HG02610 (cell line): ENCODE measurements at regions not wholly inside any gene's neighbourhood (a gene's known extent, or its start where the extent isn't known, plus 50 kb on each side); places are given as distances from the start of the nearest gene placed in this dataset.
"Not testable (repeated sequence)": the region's sequence is repeated elsewhere in the genome, so short reads cannot be mapped to it uniquely, and the experiment has no call there.

Experiments used
- ATAC-seq: cut with Tn5 transposase; IDR thresholded peaks from one replicate; pipeline ENCODE4 v1.9.1; 2021; ENCODE audit warnings: mild to moderate bottlenecking, moderate library complexity; ENCODE audit not compliant: unreplicated experiment

DNA sequence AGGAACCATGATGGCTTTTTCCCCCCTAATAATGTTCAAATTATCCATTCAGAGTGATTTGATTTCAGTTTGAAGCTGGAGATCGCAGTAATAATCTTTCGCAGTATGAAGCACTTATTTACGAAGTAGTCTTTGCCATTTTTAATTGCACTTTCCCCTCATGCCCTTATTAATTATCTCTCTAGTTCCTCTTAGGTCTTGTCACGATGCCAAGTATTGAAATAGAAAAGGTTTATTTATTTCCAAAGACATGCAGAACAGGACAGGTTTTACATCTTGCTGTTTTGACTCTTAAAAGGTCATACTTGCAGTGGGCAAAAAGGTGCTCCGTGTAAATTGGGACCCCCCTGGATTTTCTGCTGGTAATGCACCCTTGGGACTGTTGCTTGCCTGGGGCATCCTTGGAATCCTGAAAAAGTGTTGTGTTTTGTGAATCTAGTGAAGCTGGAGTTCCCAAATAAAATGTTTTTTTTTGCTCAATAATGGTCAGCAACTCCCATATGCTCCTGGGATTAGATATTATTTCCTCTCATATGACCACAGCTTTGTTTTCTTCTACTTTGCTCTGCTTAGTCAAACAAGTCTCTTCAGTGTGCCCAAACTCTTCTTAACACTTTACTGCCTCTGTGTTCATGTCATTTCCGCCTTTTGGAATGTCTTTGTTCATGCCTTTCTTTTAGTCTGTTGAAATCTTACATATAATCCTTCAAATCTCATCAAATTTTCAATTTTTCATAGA, 278.3 kb downstream of the TMEM38B start:
- no peak for ATAC-seq

- ATAC-seq, result no peak
Measured at GRCh38 chr9:105973951-105974351, 279.6 kb downstream of the TMEM38B start.

GRCh38 chr9:105975886-105976645, 281.7 kb downstream of the TMEM38B start:
- no peak for ATAC-seq

DNA sequence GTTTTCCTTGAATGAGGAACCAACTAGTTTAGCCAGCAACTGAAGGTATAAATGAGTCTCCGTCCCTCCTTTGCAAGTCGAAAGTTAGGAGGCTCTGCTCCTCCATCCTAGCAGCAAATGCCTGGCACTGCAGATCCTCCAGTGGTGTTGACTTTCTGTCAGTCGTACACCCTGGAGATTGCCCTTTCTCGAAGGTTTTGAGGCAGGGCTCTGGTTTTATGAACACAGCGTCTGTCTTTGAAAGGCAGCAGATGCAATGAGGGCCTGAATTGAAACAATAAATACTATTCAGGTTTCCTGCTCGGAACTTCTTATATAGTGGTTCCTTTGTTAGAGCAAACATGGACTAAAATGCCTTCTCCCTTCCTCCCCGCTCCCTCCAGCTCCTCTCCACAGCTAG, 284.0 kb downstream of the TMEM38B start:
- ATAC-seq, result no peak

- ATAC-seq, result no peak
Measured at GRCh38 chr9:105978826-105979225, 284.5 kb downstream of the TMEM38B start.

DNA sequence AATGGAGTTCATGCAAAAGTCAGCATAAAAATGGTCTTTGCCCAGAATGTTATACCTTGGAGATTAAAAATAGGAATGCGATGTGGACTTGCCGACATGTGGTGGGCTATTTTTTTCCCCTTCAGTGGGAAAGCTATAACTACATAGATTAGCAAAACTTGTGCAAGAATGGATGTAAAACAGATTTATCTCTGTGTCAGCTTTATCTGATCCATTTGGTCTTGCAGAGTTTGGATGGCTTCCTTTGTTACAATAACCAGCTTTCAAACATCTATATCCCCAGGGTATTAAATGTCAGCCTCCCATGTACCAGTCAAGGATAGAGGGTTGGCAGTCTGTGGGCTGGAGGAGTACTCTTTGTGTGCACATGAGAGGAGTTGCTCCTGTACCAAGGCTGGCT, 284.9 kb downstream of the TMEM38B start:
- ATAC-seq, result no peak

DNA sequence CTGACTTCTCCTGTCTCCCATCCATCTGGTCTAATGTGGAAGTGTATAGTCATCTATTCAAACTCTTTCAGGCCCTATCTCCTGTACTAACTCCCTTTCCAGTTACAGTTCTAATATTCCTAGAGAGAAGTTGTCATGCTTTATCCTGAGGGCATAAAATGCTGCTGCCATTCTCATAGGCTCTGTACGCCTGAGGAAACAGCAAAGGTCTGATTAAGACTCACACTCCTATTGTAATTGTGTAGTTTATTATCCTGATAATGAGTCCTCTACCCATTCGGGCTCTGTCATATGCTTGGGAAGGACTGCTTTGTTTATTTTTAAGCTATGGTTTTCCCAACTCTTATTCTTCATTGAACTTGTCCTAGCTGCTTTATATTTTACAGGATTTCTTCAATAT, 290.4 kb downstream of the TMEM38B start:
- ATAC-seq, result no peak

- ATAC-seq, result no peak
Measured at GRCh38 chr9:105993116-105993854, 298.9 kb downstream of the TMEM38B start.

GRCh38 chr9:105993921-105994715, 299.8 kb downstream of the TMEM38B start:
- ATAC-seq, result no peak

GRCh38 chr9:105994970-105995369, 300.6 kb downstream of the TMEM38B start:
- ATAC-seq, result peak; percentile 49

GRCh38 chr9:106017198-106017740, 322.9 kb downstream of the TMEM38B start:
- no peak for ATAC-seq

DNA sequence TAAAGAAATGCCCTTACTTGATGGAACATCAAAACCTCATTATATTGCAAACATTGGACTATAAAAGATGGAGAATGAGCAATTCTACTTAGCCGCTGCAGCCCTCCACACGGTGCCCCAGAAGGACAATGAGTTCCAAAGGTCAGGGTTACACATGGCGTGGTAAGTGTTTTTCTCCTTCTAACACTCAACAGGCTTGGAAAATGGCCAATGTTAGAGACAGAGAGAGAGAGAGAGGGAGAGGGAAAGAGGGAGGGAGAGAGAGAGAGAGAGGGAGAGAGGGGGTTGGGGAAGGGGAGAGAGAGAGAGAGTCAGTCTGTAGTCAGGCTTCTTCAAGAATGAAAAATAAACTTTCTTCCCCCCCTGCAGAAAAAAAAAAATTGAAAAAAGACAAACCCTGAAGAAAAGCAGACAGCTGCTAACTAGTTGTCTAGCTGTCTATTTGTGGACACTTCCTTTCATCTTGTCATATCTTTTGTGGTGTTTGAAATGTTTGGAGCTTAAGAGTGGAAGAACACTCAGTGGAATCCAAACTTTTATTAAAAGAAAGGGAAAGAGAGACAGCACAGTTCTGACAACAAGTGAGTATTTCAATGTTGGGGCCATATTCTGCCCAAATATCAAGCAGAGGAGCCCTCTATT, 324.8 kb downstream of the TMEM38B start:
- ATAC-seq, result no peak

GRCh38 chr9:106019702-106020101, 325.4 kb downstream of the TMEM38B start:
- no peak for ATAC-seq

DNA sequence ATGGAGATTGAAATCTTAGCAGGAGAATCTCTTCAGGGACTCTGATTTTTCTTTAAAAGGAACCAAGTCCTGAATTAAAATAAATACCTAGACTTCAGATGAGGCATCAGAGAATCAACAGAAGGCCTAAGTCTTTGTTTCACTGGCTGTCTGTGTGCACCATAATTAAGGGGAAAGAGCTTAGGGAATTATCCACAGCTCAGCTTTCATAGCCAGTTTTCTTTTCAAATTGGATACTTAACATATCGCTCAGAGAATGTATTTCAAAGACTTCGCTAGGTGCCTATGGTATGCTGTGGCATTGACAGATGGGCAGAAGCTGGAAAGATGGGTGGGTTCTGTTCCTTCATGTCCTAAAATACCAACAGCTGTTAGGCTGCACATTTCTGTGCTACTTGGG, 325.8 kb downstream of the TMEM38B start:
- ATAC-seq, result no peak

GRCh38 chr9:106023455-106023854, 329.1 kb downstream of the TMEM38B start:
- ATAC-seq, result no peak

GRCh38 chr9:106025453-106025852, 331.1 kb downstream of the TMEM38B start:
- no peak for ATAC-seq

GRCh38 chr9:106030146-106030545, 335.8 kb downstream of the TMEM38B start:
- ATAC-seq, result not testable (repeated sequence)

DNA sequence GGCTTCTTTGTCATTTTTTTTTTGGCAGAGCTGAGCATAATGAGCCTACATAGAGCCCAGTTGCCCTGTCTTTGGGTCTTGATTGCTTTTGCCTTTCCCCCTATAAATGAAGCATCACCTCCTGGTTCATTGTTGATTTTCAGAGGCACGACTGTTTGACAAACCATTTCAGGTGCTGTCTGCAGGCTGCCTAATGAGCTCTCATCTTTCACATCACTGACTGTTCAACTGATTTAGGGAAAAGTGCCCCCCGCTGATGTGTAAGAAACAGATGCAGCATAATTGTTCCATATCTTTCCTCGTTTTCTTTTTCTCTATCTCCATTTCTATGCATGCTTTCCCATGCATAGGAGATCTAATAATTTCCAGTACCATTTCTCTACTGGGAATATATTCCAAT, 338.6 kb downstream of the TMEM38B start:
- no peak for ATAC-seq

GRCh38 chr9:106035806-106036205, 341.5 kb downstream of the TMEM38B start:
- ATAC-seq, result no peak
